ENCODE measurements at regions not wholly inside any gene's neighbourhood (a gene's known extent, or its start where the extent isn't known, plus 50 kb on each side); places are given as distances from the start of the nearest gene placed in this dataset.

DNA sequence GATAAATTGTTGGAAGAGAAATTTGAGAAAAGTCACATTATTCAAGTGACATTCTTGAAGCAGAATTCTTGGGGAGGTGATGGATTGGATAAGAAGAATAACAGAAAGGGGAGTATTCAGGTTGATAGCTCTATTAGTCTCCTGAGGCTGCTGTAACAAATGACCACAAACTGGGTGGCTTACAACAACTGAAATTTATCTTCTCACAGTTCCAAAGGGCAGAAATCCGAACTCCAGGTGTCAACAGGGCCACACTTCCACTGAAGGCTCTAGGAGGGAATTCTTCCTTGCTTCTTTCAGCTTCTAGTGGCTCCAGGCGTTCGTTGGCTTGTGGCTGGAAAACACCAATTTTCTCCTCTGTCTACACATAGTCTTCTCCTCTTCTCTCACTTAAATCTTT, 99.8 kb downstream of the TES start:
- H3K27ac ChIP-seq = no peak overlapping the region

GRCh38 chr7:116311259-116311658, 100.9 kb downstream of the TES start:
- TF ChIP-seq, protein P1, sequence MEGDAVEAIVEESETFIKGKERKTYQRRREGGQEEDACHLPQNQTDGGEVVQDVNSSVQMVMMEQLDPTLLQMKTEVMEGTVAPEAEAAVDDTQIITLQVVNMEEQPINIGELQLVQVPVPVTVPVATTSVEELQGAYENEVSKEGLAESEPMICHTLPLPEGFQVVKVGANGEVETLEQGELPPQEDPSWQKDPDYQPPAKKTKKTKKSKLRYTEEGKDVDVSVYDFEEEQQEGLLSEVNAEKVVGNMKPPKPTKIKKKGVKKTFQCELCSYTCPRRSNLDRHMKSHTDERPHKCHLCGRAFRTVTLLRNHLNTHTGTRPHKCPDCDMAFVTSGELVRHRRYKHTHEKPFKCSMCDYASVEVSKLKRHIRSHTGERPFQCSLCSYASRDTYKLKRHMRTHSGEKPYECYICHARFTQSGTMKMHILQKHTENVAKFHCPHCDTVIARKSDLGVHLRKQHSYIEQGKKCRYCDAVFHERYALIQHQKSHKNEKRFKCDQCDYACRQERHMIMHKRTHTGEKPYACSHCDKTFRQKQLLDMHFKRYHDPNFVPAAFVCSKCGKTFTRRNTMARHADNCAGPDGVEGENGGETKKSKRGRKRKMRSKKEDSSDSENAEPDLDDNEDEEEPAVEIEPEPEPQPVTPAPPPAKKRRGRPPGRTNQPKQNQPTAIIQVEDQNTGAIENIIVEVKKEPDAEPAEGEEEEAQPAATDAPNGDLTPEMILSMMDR (IDR thresholded peaks at IDR 0.05) = no peak
- no peak for TF ChIP-seq ZFX (IDR thresholded peaks at IDR 0.05; ENCODE audit: borderline replicate concordance)
- no peak overlapping the region for H3K27ac ChIP-seq

More for the DNA sequence above, 99.8 kb downstream of the TES start:
- TF ChIP-seq, protein P1 (IDR thresholded peaks at IDR 0.05) = no peak
- TF ChIP-seq ZFX (IDR thresholded peaks at IDR 0.05; ENCODE audit: borderline replicate concordance) = no peak

GRCh38 chr7:116311816-116312471, 101.6 kb downstream of the TES start:
- TF ChIP-seq, protein P1 (IDR thresholded peaks at IDR 0.05) = no peak
- TF ChIP-seq ZFX (IDR thresholded peaks at IDR 0.05; ENCODE audit: borderline replicate concordance) = no peak
- H3K27ac ChIP-seq = no peak overlapping the region

GRCh38 chr7:116315293-116315692, 105.0 kb downstream of the TES start:
- no peak for TF ChIP-seq ZFX (IDR thresholded peaks at IDR 0.05; ENCODE audit: borderline replicate concordance)
- TF ChIP-seq, protein P1 (IDR thresholded peaks at IDR 0.05) = no peak
- H3K27ac ChIP-seq = no peak overlapping the region

- TF ChIP-seq, protein P1 (IDR thresholded peaks at IDR 0.05) = no peak
- TF ChIP-seq ZFX (IDR thresholded peaks at IDR 0.05; ENCODE audit: borderline replicate concordance) = no peak
- no peak overlapping the region for H3K27ac ChIP-seq
These were observed 105.5 kb downstream of the TES start for GRCh38 chr7:116315803-116316202.

GRCh38 chr7:116316838-116317628, 106.7 kb downstream of the TES start:
- no peak for TF ChIP-seq ZFX (IDR thresholded peaks at IDR 0.05; ENCODE audit: borderline replicate concordance)
- TF ChIP-seq, protein P1 (IDR thresholded peaks at IDR 0.05) = no peak
- H3K27ac ChIP-seq = no peak overlapping the region

DNA sequence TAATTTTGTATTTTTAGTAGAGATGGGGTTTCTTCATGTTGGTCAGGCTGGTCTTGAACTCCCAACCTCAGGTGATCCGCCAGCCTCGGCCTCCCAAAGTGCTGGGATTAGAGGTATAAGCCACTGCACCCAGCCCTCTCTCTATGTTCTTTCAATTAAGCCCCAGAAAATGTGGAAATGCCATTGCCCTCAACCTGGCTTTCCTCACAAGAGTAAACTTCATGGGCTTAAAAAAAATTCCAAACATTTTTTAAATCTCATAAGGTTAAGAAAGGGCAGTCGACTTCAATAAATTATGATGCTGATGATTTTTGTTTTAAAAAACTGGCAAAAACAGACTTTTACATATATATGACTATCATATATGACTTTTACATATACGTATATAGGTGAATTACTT, 107.6 kb downstream of the TES start:
- TF ChIP-seq, protein P1 (IDR thresholded peaks at IDR 0.05) = no peak
- no peak for TF ChIP-seq ZFX (IDR thresholded peaks at IDR 0.05; ENCODE audit: borderline replicate concordance)
- no peak overlapping the region for H3K27ac ChIP-seq
